Liver (tissue), 7 donors: ENCODE measurements at regions not wholly inside any gene's neighbourhood (a gene's known extent, or its start where the extent isn't known, plus 50 kb on each side); places are given as distances from the start of the nearest gene placed in this dataset.

Experiments used
- DNase-seq: peaks from one replicate; pipeline ENCODE4 v3.0.0-alpha.2; 2017; ENCODE audit warnings: low spot score
- H3K27ac ChIP-seq, 2 donors: one replicate each; pipeline ENCODE4 v1.7.0; 2013; ENCODE audit warnings: inconsistent platforms in 2 of 2, low read length in 2 of 2, control low read depth in 1 of 2, low read depth in 1 of 2, mild to moderate bottlenecking in 1 of 2
- H3K27me3 ChIP-seq, 4 donors: one replicate each; pipeline versions ENCODE4 v1.6.1 to v1.7.0; 2013; ENCODE audit warnings: low read length in 3 of 4, inconsistent platforms in 1 of 4, mild to moderate bottlenecking in 1 of 4, moderate library complexity in 1 of 4; ENCODE audit not compliant: control insufficient read depth in 4 of 4, insufficient read depth in 4 of 4
- H3K36me3 ChIP-seq, 4 donors: one replicate each; pipeline versions ENCODE4 v1.6.1 to v1.7.0; 2013; ENCODE audit warnings: low read length in 3 of 4, mild to moderate bottlenecking in 3 of 4, low read depth in 1 of 4, moderate library complexity in 1 of 4; ENCODE audit not compliant: control insufficient read depth in 4 of 4, insufficient read depth in 3 of 4
- H3K4me1 ChIP-seq, 4 donors: one replicate each; pipeline versions ENCODE4 v1.6.1 to v1.7.0; 2013; ENCODE audit warnings: low read length in 3 of 4, mild to moderate bottlenecking in 3 of 4, moderate library complexity in 1 of 4; ENCODE audit not compliant: control insufficient read depth in 4 of 4, insufficient read depth in 4 of 4
- H3K4me3 ChIP-seq, 3 donors: one replicate each; pipeline versions ENCODE4 v1.6.1 to v1.7.0; 2013; ENCODE audit warnings: low read length in 3 of 3, control low read depth in 1 of 3, low read depth in 1 of 3, mild to moderate bottlenecking in 1 of 3
- H3K9ac ChIP-seq, 2 donors: one replicate each; pipeline ENCODE4 v1.7.0; 2013; ENCODE audit warnings: low read length in 2 of 2, mild to moderate bottlenecking in 2 of 2, moderate library complexity in 2 of 2, control low read depth in 1 of 2, low read depth in 1 of 2
- H3K9me3 ChIP-seq, 4 donors: one replicate each; pipeline versions ENCODE4 v1.6.1 to v1.7.0; 2013; ENCODE audit warnings: low read length in 3 of 4; ENCODE audit not compliant: control insufficient read depth in 4 of 4
- EGR1 ChIP-seq, 2 donors: IDR thresholded peaks; 2 replicates each; pipeline ENCODE4 v1.6.1; 2016 to 2018; ENCODE audit warnings: antibody characterized with exemption in 2 of 2, low read depth in 2 of 2
- FOXA1 ChIP-seq: IDR thresholded peaks from 2 replicates; pipeline ENCODE4 v1.6.1; 2016; ENCODE audit warnings: antibody characterized with exemption
- FOXA2 ChIP-seq: IDR thresholded peaks from 2 replicates; pipeline ENCODE4 v1.6.1; 2016; ENCODE audit warnings: antibody characterized with exemption
- GABPA ChIP-seq, 2 donors: IDR thresholded peaks in 1 of 2; conservative IDR thresholded peaks in 1 of 2; 2 replicates each; pipeline ENCODE4 v1.6.1; 2016; ENCODE audit warnings: antibody characterized with exemption in 2 of 2, mild to moderate bottlenecking in 1 of 2, moderate library complexity in 1 of 2
- HNF4A ChIP-seq, 2 donors: conservative IDR thresholded peaks; 2 replicates each; pipeline ENCODE4 v1.6.1; 2016; ENCODE audit warnings: antibody characterized with exemption in 2 of 2, mild to moderate bottlenecking in 2 of 2
- HNF4G ChIP-seq: IDR thresholded peaks from 2 replicates; pipeline ENCODE4 v1.6.1; 2016; ENCODE audit warnings: antibody characterized with exemption
- JUND ChIP-seq, 2 donors: IDR thresholded peaks; 2 replicates each; pipeline ENCODE4 v1.6.1; 2016; ENCODE audit warnings: antibody characterized with exemption in 2 of 2
- MAX ChIP-seq: IDR thresholded peaks from 2 replicates; pipeline ENCODE4 v1.6.1; 2016; ENCODE audit warnings: antibody characterized with exemption
- NR2F2 ChIP-seq: IDR thresholded peaks from 2 replicates; pipeline ENCODE4 v1.6.1; 2016; ENCODE audit warnings: antibody characterized with exemption
- RAD21 ChIP-seq, 2 donors: IDR thresholded peaks; 2 replicates each; pipeline ENCODE4 v1.6.1; 2016; ENCODE audit warnings: antibody characterized with exemption in 2 of 2, mild to moderate bottlenecking in 2 of 2
- RXRA ChIP-seq, 2 donors: IDR thresholded peaks; 2 replicates each; pipeline ENCODE4 v1.6.1; 2017 to 2018; ENCODE audit warnings: antibody characterized with exemption in 2 of 2, mild to moderate bottlenecking in 1 of 2
- SP1 ChIP-seq: IDR thresholded peaks from 2 replicates; pipeline ENCODE4 v1.6.1; 2018; ENCODE audit warnings: antibody characterized with exemption, mild to moderate bottlenecking
- TAF1 ChIP-seq: conservative IDR thresholded peaks from 2 replicates; pipeline ENCODE4 v1.6.1; 2016; ENCODE audit warnings: antibody characterized with exemption, mild to moderate bottlenecking
- YY1 ChIP-seq: IDR thresholded peaks from 2 replicates; pipeline ENCODE4 v1.6.1; 2016; ENCODE audit warnings: antibody characterized with exemption, mild to moderate bottlenecking
- ZBTB33 ChIP-seq: IDR thresholded peaks from 2 replicates; pipeline ENCODE4 v1.6.1; 2016; ENCODE audit warnings: antibody characterized with exemption
- WGBS: extraction: QIAGEN DNeasy Blood & Tissue Kit; methylation state at CpG from one replicate; pipeline ENCODE4 v1.1.7; 2013; 5-methylcytosine and 5-hydroxymethylcytosine counted together
- TF ChIP-seq, protein P1 (sequence below): IDR thresholded peaks from 2 replicates; pipeline ENCODE4 v1.6.1; 2016; ENCODE audit warnings: antibody characterized with exemption
- donor health status: healthy.
- donor health status: healthy.
- donor health status: healthy.
- donor health status: healthy.

- Histone ChIP-seq H3K9ac (no peak overlapping the region), H3K27me3 (peaks cover 0 to under 1% (median 0%) of the 10 kb centered on the region in 4 donors), H3K9me3 (no peaks in the 10 kb centered on the region), H3K27ac (no peak overlapping the region), H3K4me3 (no peak overlapping the region), H3K36me3 (no peaks in the 10 kb centered on the region), H3K4me1 (no peaks in the 10 kb centered on the region)
- DNase-seq, result no peak
- TF ChIP-seq HNF4G (no peak), TAF1 (no peak), FOXA1 (no peak), RAD21 (IDR thresholded peaks at IDR 0.05) (peak; percentile 52 to 58), SP1 (no peak), JUND (IDR thresholded peaks at IDR 0.05) (no peak), EGR1 (IDR thresholded peaks at IDR 0.05; ENCODE audit: low read depth in 2 of 2) (no peak)
- 48% methylated on average over 1 of the region's 1 CpG for WGBS
Measured at GRCh38 chr13:104900191-104900817, 1635.2 kb downstream of the EFNB2 start.

GRCh38 chr13:104898484-104898883, 1637.0 kb downstream of the EFNB2 start:
- no peaks in the 10 kb centered on the region for H3K9me3 ChIP-seq
- 80% methylated on average over 3 of the region's 3 CpGs for WGBS
- H3K9ac ChIP-seq, result no peak overlapping the region
- peaks cover 0 to 3% (median 0%) of the 10 kb centered on the region in 4 donors for H3K27me3 ChIP-seq
- no peak overlapping the region for H3K27ac ChIP-seq
- H3K4me3 ChIP-seq, result no peak overlapping the region
- TF ChIP-seq MAX, result no peak
- no peak for TF ChIP-seq RXRA (IDR thresholded peaks at IDR 0.05)
- no peak for TF ChIP-seq TAF1
- no peak for TF ChIP-seq JUND (IDR thresholded peaks at IDR 0.05)
- TF ChIP-seq, protein P1, sequence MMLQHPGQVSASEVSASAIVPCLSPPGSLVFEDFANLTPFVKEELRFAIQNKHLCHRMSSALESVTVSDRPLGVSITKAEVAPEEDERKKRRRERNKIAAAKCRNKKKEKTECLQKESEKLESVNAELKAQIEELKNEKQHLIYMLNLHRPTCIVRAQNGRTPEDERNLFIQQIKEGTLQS, result no peak
- no peak for TF ChIP-seq SP1
- TF ChIP-seq GABPA (IDR thresholded peaks at IDR 0.05 in 1 of 2, conservative IDR thresholded peaks at IDR 0.05 in 1 of 2), result no peak
- TF ChIP-seq FOXA2, result no peak
- TF ChIP-seq HNF4A (conservative IDR thresholded peaks at IDR 0.05), result no peak
- TF ChIP-seq YY1, result no peak
- no peak for TF ChIP-seq NR2F2
- no peak for TF ChIP-seq ZBTB33
- TF ChIP-seq RAD21 (IDR thresholded peaks at IDR 0.05), result no peak
- no peak for DNase-seq
- peaks cover 0 to 1% (median 0%) of the 10 kb centered on the region in 4 donors for H3K4me1 ChIP-seq
- H3K36me3 ChIP-seq, result no peaks in the 10 kb centered on the region

DNA sequence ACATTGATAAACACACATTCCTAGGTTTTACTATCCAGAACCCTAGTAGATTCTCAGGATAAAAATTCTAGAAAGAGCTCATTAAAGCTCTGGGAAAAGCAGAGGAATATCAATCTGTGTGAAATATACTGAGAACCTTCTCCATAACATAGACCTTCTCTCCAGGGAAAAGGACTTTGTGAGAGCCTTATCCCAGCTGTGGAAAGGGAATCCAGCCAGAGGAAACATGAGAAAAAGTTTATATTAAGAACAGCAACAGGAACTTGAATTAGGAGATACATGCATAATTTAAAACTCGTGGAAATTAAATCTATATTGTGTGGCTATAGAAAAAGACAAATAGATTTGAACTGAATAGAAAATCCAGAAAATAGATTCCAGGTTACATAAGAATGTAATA, 1639.9 kb downstream of the EFNB2 start:
- H3K4me3 ChIP-seq, result no peak overlapping the region
- no peak for DNase-seq
- peaks cover 0 to 1% (median 0%) of the 10 kb centered on the region in 4 donors for H3K4me1 ChIP-seq
- TF ChIP-seq RXRA (IDR thresholded peaks at IDR 0.05) (no peak), EGR1 (IDR thresholded peaks at IDR 0.05; ENCODE audit: low read depth in 2 of 2) (no peak)
- H3K27ac ChIP-seq, result no peak overlapping the region
- H3K9me3 ChIP-seq, result no peaks in the 10 kb centered on the region
- H3K27me3 ChIP-seq, result peaks cover 0 to 3% (median 0%) of the 10 kb centered on the region in 4 donors
- 46% methylated on average over 1 of the region's 1 CpG for WGBS
- no peak overlapping the region for H3K9ac ChIP-seq
- no peaks in the 10 kb centered on the region for H3K36me3 ChIP-seq
